ENCODE measurements at regions not wholly inside any gene's neighbourhood (a gene's known extent, or its start where the extent isn't known, plus 50 kb on each side); places are given as distances from the start of the nearest gene placed in this dataset.

- Histone ChIP-seq H3K4me3 (ENCODE audit: insufficient read depth, low read depth, low read length) (no peak overlapping the region), H3K36me3 (replicated peaks; ENCODE audit: control insufficient read depth, insufficient read depth, low read length) (no peaks in the 10 kb centered on the region), H3K27me3 (ENCODE audit: control insufficient read depth, insufficient read depth, low read length) (no peaks in the 10 kb centered on the region)
- DNase-seq = peak; percentile 51
These were observed 248.8 kb downstream of the TTLL2 start for GRCh38 chr6:167573461-167574215.

- H3K27me3 ChIP-seq (ENCODE audit: control insufficient read depth, insufficient read depth, low read length) = no peaks in the 10 kb centered on the region
- H3K36me3 ChIP-seq (replicated peaks; ENCODE audit: control insufficient read depth, insufficient read depth, low read length) = no peaks in the 10 kb centered on the region
- DNase-seq = peak; percentile 49
- no peak overlapping the region for H3K4me3 ChIP-seq (ENCODE audit: insufficient read depth, low read depth, low read length)
These were observed 249.7 kb downstream of the TTLL2 start for GRCh38 chr6:167574431-167575151.

- H3K27me3 ChIP-seq (ENCODE audit: control insufficient read depth, insufficient read depth, low read length) = no peaks in the 10 kb centered on the region
- no peaks in the 10 kb centered on the region for H3K36me3 ChIP-seq (replicated peaks; ENCODE audit: control insufficient read depth, insufficient read depth, low read length)
- H3K4me3 ChIP-seq (ENCODE audit: insufficient read depth, low read depth, low read length) = no peak overlapping the region
- DNase-seq = peak; percentile 56
These were observed 250.3 kb downstream of the TTLL2 start for GRCh38 chr6:167575158-167575696.

- no peaks in the 10 kb centered on the region for H3K27me3 ChIP-seq (ENCODE audit: control insufficient read depth, insufficient read depth, low read length)
- no peaks in the 10 kb centered on the region for H3K36me3 ChIP-seq (replicated peaks; ENCODE audit: control insufficient read depth, insufficient read depth, low read length)
- DNase-seq = peak; percentile 36
- no peak overlapping the region for H3K4me3 ChIP-seq (ENCODE audit: insufficient read depth, low read depth, low read length)
These were observed 250.5 kb upstream of the AFDN start for GRCh38 chr6:167576050-167576741.

GRCh38 chr6:167576828-167577503 is 249.7 kb upstream of the AFDN start:
- peak; percentile 55 for DNase-seq
- Histone ChIP-seq H3K4me3 (ENCODE audit: insufficient read depth, low read depth, low read length) (no peak overlapping the region), H3K36me3 (replicated peaks; ENCODE audit: control insufficient read depth, insufficient read depth, low read length) (no peaks in the 10 kb centered on the region), H3K27me3 (ENCODE audit: control insufficient read depth, insufficient read depth, low read length) (no peaks in the 10 kb centered on the region)

- DNase-seq = peak; percentile 33
- H3K27me3 ChIP-seq (ENCODE audit: control insufficient read depth, insufficient read depth, low read length) = no peaks in the 10 kb centered on the region
- H3K4me3 ChIP-seq (ENCODE audit: insufficient read depth, low read depth, low read length) = no peak overlapping the region
- H3K36me3 ChIP-seq (replicated peaks; ENCODE audit: control insufficient read depth, insufficient read depth, low read length) = no peaks in the 10 kb centered on the region
These were observed 248.8 kb upstream of the AFDN start for GRCh38 chr6:167577891-167578361.

GRCh38 chr6:167578371-167578901 is 248.3 kb upstream of the AFDN start:
- DNase-seq = peak; percentile 28
- Histone ChIP-seq H3K4me3 (ENCODE audit: insufficient read depth, low read depth, low read length) (no peak overlapping the region), H3K36me3 (replicated peaks; ENCODE audit: control insufficient read depth, insufficient read depth, low read length) (no peaks in the 10 kb centered on the region)

GRCh38 chr6:167579806-167580618 is 246.7 kb upstream of the AFDN start:
- H3K36me3 ChIP-seq (replicated peaks; ENCODE audit: control insufficient read depth, insufficient read depth, low read length) = no peaks in the 10 kb centered on the region
- no peaks in the 10 kb centered on the region for H3K27me3 ChIP-seq (ENCODE audit: control insufficient read depth, insufficient read depth, low read length)
- H3K4me3 ChIP-seq (ENCODE audit: insufficient read depth, low read depth, low read length) = no peak overlapping the region
- peak; percentile 20 for DNase-seq

More at GRCh38 chr6:167578371-167578901, 248.3 kb upstream of the AFDN start:
- no peaks in the 10 kb centered on the region for H3K27me3 ChIP-seq (ENCODE audit: control insufficient read depth, insufficient read depth, low read length)

GRCh38 chr6:167580619-167580911 is 246.1 kb upstream of the AFDN start:
- peak; percentile 16 for DNase-seq
- no peaks in the 10 kb centered on the region for H3K27me3 ChIP-seq (ENCODE audit: control insufficient read depth, insufficient read depth, low read length)
- H3K4me3 ChIP-seq (ENCODE audit: insufficient read depth, low read depth, low read length) = no peak overlapping the region
- no peaks in the 10 kb centered on the region for H3K36me3 ChIP-seq (replicated peaks; ENCODE audit: control insufficient read depth, insufficient read depth, low read length)

- Histone ChIP-seq H3K4me3 (ENCODE audit: insufficient read depth, low read depth, low read length) (no peak overlapping the region), H3K36me3 (replicated peaks; ENCODE audit: control insufficient read depth, insufficient read depth, low read length) (no peaks in the 10 kb centered on the region), H3K27me3 (ENCODE audit: control insufficient read depth, insufficient read depth, low read length) (no peaks in the 10 kb centered on the region)
- peak; percentile 6 for DNase-seq
These were observed 245.1 kb upstream of the AFDN start for GRCh38 chr6:167581637-167582036.

GRCh38 chr6:167583412-167583811 is 243.3 kb upstream of the AFDN start:
- Histone ChIP-seq H3K4me3 (ENCODE audit: insufficient read depth, low read depth, low read length) (no peak overlapping the region), H3K27me3 (ENCODE audit: control insufficient read depth, insufficient read depth, low read length) (no peaks in the 10 kb centered on the region), H3K36me3 (replicated peaks; ENCODE audit: control insufficient read depth, insufficient read depth, low read length) (no peaks in the 10 kb centered on the region)
- DNase-seq = no peak

GRCh38 chr6:167588181-167588919 is 238.4 kb upstream of the AFDN start:
- Histone ChIP-seq H3K36me3 (replicated peaks; ENCODE audit: control insufficient read depth, insufficient read depth, low read length) (no peaks in the 10 kb centered on the region), H3K4me3 (ENCODE audit: insufficient read depth, low read depth, low read length) (no peak overlapping the region), H3K27me3 (ENCODE audit: control insufficient read depth, insufficient read depth, low read length) (no peaks in the 10 kb centered on the region)
- peak; percentile 27 for DNase-seq
